ENCODE measurements at regions not wholly inside any gene's neighbourhood (a gene's known extent, or its start where the extent isn't known, plus 50 kb on each side); places are given as distances from the start of the nearest gene placed in this dataset.

DNA sequence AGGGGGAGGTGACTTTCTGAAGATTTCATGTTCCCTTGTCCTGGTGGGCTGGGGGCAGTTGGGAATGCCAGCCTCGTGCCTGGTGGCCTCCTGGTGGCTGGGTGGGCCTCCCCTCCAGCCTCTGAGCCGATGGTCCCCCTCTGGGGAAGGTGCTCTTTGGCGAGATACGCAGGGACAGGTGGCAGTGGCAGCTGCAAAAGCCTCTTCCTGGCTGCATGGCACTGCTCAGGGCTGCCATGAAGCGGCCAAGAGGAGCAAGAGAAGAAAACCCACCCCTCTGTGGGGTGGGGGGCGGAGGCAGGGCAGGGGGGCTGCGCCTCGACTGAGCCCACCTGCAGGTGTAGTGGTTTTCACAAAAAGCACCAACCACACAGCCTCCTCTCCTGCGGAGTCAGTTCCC, 61.8 kb upstream of the PHF21B start:
- Histone ChIP-seq H3K27me3 (no peaks in the 10 kb centered on the region), H3K36me3 (no peaks in the 10 kb centered on the region), H3K4me1 (no peaks in the 10 kb centered on the region), H3K27ac (no peak overlapping the region), H3K9me3 (no peaks in the 10 kb centered on the region), H3K4me3 (no peak overlapping the region)
- TF ChIP-seq, protein P1, sequence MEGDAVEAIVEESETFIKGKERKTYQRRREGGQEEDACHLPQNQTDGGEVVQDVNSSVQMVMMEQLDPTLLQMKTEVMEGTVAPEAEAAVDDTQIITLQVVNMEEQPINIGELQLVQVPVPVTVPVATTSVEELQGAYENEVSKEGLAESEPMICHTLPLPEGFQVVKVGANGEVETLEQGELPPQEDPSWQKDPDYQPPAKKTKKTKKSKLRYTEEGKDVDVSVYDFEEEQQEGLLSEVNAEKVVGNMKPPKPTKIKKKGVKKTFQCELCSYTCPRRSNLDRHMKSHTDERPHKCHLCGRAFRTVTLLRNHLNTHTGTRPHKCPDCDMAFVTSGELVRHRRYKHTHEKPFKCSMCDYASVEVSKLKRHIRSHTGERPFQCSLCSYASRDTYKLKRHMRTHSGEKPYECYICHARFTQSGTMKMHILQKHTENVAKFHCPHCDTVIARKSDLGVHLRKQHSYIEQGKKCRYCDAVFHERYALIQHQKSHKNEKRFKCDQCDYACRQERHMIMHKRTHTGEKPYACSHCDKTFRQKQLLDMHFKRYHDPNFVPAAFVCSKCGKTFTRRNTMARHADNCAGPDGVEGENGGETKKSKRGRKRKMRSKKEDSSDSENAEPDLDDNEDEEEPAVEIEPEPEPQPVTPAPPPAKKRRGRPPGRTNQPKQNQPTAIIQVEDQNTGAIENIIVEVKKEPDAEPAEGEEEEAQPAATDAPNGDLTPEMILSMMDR (IDR thresholded peaks at IDR 0.05), result no peak
- no peak for DNase-seq (ENCODE audit: low spot score)

DNA sequence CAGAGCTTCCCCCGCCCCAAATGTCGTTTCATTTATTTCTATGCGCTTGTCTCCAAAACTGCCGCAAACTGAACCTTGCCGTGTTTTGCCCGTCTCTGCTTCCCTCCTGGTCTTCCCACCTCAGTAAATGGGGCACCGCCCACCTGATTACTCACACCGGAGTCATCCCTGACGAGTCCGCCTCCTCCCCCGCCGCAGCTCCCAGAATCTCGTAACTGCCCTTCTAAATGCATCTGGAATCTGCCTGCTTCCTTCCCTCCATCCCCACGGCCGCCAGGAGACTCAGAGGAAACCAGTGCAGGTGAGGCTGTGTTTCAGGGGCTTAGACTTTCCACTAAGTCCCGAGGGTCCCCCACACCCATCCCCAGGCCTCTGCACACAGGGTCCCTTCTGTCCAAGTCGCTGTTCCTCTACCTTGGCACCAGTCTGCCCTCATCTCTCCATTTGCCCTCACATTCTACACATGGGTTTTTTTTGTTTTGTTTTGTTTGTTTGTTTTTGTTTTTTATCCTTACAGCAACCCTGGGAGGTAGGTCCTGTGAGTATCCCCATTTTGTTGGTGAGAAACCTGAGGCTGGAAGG, 62.6 kb upstream of the PHF21B start:
- no peaks in the 10 kb centered on the region for H3K4me1 ChIP-seq
- no peaks in the 10 kb centered on the region for H3K9me3 ChIP-seq
- DNase-seq (ENCODE audit: low spot score), result no peak
- TF ChIP-seq, protein P1 (IDR thresholded peaks at IDR 0.05), result no peak
- no peak overlapping the region for H3K27ac ChIP-seq
- no peaks in the 10 kb centered on the region for H3K27me3 ChIP-seq
- H3K36me3 ChIP-seq, result no peaks in the 10 kb centered on the region
- H3K4me3 ChIP-seq, result no peak overlapping the region

DNA sequence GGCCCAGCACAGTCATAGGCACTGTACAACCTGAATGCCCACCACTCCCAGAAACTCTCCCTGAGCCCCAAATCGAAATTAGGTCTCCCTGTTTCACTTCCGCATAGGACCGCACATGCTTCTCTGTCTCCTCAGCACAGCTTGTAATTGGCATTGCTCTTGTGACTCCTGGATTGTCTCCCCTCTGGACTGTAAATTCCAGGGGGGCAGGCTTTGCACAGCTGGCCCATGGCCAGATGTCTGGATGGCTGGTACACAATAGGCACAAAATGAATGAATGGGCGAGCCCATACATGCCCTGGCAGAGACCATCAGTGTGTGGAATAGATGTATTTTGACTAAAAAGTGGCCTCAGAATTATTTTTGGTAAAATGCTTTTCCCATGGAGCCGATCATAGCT, 63.3 kb upstream of the PHF21B start:
- TF ChIP-seq, protein P1 (IDR thresholded peaks at IDR 0.05), result no peak
- H3K4me1 ChIP-seq, result no peaks in the 10 kb centered on the region
- H3K27me3 ChIP-seq, result no peaks in the 10 kb centered on the region
- no peak for DNase-seq (ENCODE audit: low spot score)
- H3K9me3 ChIP-seq, result no peaks in the 10 kb centered on the region
- H3K27ac ChIP-seq, result no peak overlapping the region
- H3K36me3 ChIP-seq, result no peaks in the 10 kb centered on the region
- no peak overlapping the region for H3K4me3 ChIP-seq

DNA sequence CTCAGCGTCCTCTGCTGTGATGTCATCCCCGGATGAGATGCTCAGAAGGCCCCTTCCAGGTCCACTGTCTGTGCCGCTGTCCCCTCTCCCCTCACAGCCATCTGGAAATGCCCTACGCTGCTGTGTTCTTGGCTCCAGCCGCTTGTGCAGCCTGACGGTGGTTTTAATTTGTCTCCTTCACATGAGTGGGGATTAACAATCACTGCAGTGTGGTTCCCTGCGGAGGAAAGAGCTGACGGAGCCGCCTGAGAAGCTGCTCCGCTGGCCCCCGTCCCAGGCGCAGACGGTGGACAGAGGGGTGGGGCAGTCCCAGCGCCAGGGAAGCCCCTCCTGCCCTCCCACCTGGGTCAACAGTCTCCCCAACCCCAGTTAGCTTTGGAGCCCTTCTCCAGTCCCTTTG, 67.5 kb upstream of the PHF21B start:
- Histone ChIP-seq H3K4me3 (no peak overlapping the region), H3K9me3 (no peaks in the 10 kb centered on the region), H3K36me3 (no peaks in the 10 kb centered on the region), H3K4me1 (no peaks in the 10 kb centered on the region), H3K27me3 (no peaks in the 10 kb centered on the region), H3K27ac (no peak overlapping the region)
- DNase-seq (ENCODE audit: low spot score), result no peak
- TF ChIP-seq, protein P1 (IDR thresholded peaks at IDR 0.05), result no peak

DNA sequence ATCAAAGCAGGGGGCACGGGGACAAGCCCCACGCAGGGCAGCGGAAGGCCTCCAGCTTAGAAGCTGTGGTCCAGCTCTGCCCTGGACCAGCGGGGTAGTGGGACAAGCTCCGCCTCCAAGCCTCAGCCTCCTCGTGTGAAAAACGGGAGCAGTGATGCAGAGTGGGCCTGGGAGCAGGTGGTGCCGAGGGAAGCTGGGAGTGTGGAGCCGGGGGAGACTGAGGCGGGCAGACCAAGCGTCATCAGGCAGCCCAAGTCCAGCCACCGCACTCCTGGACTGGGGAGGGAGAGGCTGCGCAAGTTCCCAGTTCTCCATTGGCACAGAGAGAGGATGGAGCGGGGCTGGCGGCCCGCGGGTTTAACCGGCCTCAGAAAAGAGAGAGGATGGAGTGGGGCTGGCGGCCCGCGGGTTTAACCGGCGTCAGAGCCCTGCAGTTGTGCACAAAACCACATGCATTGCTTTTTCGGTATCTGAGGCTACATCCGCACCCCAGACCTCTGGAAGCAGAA, 68.1 kb upstream of the PHF21B start:
- Histone ChIP-seq H3K27me3 (no peaks in the 10 kb centered on the region), H3K4me1 (no peaks in the 10 kb centered on the region), H3K27ac (no peak overlapping the region), H3K36me3 (no peaks in the 10 kb centered on the region), H3K9me3 (no peaks in the 10 kb centered on the region), H3K4me3 (no peak overlapping the region)
- no peak for DNase-seq (ENCODE audit: low spot score)
- TF ChIP-seq, protein P1 (IDR thresholded peaks at IDR 0.05), result no peak

DNA sequence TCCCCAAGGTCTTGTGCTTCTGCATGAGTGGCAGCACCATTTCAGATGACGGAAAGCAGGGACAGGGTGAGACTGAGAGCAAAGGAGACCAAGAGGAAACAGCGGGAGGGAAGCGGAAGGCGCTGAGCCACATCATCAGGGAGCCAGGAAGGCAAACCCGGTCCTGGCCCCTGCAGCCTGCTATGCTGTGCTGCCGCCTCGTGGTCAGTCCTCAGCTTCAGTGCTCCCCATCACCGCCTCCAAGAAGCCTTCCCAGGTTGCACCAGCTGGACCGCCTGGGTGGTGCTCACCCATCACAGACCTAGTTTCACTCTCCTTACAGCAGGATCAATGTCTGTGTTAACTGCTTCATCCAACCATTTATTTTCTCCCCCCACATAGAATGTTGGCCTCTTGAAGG, 73.0 kb upstream of the PHF21B start:
- Histone ChIP-seq H3K36me3 (no peaks in the 10 kb centered on the region), H3K9me3 (no peaks in the 10 kb centered on the region), H3K27me3 (no peaks in the 10 kb centered on the region), H3K4me1 (no peaks in the 10 kb centered on the region), H3K4me3 (no peak overlapping the region), H3K27ac (no peak overlapping the region)
- DNase-seq (ENCODE audit: low spot score), result no peak
- TF ChIP-seq, protein P1 (IDR thresholded peaks at IDR 0.05), result peak in 1 of 2 donors; percentile 29
